ENCODE measurements at regions not wholly inside any gene's neighbourhood (a gene's known extent, or its start where the extent isn't known, plus 50 kb on each side); places are given as distances from the start of the nearest gene placed in this dataset.
"Not testable (repeated sequence)": the region's sequence is repeated elsewhere in the genome, so short reads cannot be mapped to it uniquely, and the experiment has no call there.

- DNase-seq (ENCODE audit: low read depth) = no peak
These were observed 342.9 kb downstream of the IL20RB start for GRCh38 chr3:137300703-137301102.

DNA sequence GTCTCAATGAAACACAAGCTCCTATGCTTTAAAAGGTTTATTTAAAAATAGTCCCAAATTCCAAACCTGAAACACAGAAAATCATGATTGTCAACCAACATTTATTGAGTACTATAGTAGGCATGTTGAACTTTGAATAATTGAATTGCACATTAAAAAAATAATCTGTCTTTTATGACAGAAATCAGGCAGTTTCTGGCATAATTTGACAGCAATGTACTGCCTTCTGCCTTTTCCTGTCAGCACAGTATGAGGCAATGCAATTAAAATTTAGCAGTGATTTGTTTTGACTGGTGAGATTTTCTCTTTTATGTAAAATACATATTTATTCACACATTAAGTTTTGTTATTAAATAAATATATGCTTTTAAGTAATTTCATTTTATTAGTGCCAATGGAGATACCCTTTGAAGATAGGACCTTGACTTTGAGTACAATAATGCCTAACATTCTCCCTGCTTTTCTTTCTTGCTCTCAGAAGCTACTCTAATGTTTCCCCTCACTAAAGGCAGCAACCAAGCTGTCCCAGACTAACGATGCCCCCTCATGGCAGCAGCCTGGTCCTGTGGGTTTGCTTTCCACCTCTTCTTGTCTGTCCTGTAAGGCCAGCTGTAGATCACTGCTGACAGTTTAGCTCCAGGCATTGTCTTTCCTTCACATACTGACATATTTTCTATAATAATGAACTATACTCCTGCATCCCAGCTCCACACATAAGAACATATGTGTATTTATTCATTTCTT, 346.7 kb downstream of the IL20RB start:
- no peak for DNase-seq (ENCODE audit: low read depth)

- DNase-seq (ENCODE audit: low read depth) = no peak
These were observed 366.3 kb downstream of the IL20RB start for GRCh38 chr3:137324114-137324513.

DNA sequence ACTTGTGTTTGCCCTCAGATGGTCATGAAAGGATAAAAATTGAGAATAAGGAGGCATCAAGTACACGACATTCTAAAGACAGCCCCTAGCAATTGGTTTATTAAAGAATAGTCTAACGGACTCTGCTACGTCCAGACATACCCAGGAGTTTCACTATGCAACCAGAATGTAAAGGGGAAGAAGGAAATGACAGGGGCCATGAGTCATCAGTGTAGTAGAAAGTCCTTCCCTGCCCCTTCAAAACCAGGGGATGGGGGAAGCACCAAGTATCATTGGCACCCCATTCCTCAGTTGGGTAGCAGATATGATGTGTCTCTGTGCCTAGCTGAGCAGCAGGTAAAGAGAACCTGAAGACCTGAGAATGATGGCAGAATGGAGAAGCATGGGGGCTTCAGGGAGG, 367.4 kb downstream of the IL20RB start:
- DNase-seq (ENCODE audit: low read depth) = no peak

- no peak for DNase-seq (ENCODE audit: low read depth)
These were observed 368.2 kb downstream of the IL20RB start for GRCh38 chr3:137325934-137326333.

DNA sequence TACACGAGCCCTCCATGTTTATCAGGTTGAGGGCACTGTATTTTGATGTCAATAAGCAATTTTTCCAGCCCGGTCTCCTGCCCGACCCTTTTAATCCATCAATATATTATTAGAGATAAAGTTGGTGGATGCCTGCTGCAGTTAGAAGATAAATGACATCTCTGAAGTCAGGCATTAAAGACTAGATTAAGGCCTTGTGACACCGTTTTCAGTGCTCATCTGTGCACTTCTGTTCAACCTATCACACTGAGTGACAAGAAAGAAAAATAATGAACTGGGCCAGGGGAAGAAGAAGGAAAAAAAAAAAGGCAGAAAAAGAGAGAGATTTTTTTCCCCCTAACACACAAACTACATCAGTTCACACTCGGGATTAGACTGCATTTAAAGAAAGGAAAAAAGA, 371.8 kb downstream of the IL20RB start:
- no peak for DNase-seq (ENCODE audit: low read depth)

DNA sequence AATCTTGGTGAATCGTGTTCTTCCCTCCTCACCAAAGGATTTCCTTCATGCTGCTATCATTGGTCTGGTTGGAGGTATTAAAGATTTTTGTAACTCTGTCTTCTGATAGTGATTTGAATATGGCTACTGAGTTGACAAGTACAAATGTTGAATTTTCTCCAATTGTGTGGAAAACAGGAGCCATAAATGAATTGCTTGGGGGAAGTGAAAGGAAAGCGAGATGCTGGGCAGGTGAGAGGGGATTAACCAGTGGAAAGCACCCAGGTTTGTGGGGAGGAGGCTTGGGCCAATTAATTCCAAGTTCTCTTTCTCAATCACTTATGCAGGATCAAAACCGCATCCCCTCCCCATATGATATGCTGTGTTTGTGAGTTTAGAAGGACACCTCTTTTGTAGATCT, 372.5 kb downstream of the IL20RB start:
- DNase-seq (ENCODE audit: low read depth) = no peak

- no peak for DNase-seq (ENCODE audit: low read depth)
These were observed 374.5 kb downstream of the IL20RB start for GRCh38 chr3:137332297-137332696.

GRCh38 chr3:137335478-137335877, 377.7 kb downstream of the IL20RB start:
- DNase-seq (ENCODE audit: low read depth) = no peak

DNA sequence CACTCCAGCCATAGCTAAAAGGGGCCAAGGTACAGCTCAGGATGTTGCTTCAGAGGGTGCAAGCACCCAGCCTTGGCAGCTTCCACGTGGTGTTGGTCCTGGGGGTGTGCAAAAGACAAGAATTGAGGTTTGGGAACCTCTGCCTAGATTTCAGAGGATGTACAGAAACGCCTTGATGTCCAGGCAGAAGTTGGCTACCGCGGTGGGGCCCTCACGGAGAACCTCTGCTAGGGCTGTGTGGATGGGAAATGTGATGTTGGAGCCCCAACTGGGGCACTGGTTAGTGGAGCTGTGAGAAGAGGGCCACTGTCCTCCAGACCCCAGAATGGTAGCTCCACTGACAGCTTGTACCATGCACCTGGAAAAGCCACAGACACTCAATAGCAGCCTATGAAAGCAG, 380.6 kb downstream of the IL20RB start:
- not testable (repeated sequence) for DNase-seq (ENCODE audit: low read depth)

DNA sequence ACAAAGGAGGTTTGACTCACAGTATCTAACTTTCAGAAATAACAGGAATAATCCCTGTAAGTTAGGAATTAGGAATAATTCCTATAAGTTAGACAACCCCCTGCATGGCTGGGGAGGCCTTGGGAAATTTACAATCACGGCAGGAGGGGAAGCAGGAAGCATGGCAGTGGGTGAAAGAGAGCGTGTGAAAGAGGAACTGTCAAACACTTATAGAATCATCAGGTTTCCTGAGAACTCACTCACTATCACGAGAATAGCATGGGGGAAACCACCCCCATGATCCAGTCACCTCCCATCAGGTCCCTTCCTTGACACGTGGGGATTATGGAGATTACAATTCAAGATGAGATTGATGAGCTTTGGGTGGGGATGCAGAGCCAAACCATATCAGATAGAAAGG, 385.5 kb downstream of the IL20RB start:
- DNase-seq (ENCODE audit: low read depth) = no peak

DNA sequence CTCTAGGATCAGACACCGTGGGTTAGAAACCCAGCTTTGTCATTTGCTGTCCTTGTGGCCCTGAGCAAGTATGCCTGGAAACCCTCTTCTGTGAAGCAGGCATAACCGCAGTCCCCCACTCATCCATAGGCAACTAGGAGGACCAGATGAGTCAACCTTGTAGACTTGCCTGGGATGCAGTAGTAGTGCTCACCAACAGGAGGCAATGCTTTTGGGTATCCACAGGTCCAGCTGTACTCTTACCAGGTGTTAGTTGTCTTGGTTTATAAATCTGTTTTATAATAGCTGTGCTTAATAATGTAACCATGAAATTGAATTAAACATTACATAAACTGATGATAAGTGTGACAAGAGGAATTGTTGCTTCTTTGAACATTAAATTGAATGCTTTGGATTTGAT, 389.3 kb downstream of the IL20RB start:
- no peak for DNase-seq (ENCODE audit: low read depth)

DNA sequence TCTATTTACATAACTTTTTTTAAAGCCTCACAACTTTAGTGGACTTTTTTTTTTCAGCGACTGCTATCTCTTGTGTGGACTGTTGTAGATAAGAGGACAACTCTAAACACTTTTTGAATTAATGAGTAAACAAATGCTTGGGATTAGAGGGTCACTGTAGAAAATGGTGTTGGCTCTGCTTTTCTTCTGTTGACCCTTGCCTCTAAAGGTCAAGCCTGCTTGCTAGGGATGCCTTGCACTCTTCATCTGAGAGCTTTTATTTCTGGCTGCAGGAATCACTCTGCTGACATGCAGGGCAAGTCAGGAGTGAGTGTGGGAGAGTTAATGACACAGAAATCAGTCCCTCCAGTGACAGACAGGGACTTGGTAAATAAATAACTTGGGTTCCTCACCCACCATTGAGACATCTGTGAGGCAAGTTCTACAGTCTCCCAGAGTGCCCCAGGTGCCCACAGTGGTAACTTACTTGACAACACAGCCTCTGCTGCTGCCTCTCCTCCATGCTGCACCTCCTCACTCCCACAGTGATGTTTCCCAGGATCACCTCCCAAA, 390.1 kb downstream of the IL20RB start:
- no peak for DNase-seq (ENCODE audit: low read depth)

GRCh38 chr3:137348936-137349335, 391.2 kb downstream of the IL20RB start:
- DNase-seq (ENCODE audit: low read depth) = no peak

GRCh38 chr3:137349557-137350348, 392.0 kb downstream of the IL20RB start:
- no peak for DNase-seq (ENCODE audit: low read depth)

GRCh38 chr3:137360531-137361201, 402.9 kb downstream of the IL20RB start:
- no peak for DNase-seq (ENCODE audit: low read depth)

DNA sequence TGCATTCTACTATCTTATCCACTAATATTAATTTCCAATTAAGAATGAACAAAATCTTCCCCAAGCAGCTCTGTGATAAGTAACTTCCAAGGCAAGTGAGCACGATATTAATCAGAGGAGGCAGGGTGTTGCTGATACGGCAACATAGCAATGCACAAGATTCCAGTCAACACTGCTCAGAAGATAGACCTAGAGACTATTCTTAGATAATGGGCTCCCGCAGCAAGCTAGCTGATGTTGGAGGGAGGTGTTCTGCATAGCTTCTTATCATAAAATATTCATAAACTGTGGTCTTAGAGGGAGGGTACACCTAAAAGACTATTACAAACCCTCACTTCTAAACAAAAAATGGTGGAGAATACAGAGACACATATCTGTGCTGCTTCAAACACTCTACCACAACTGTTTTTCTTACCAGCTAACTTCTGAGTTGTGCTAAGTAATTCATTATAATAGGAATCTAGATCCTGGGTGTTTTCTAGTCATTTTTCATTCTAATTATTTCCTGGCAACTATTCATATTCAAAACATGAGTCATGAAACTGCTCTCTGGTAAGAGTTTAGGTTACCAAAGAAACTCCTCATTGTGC, 382.0 kb upstream of the SOX14 start:
- no peak for DNase-seq (ENCODE audit: low read depth)

DNA sequence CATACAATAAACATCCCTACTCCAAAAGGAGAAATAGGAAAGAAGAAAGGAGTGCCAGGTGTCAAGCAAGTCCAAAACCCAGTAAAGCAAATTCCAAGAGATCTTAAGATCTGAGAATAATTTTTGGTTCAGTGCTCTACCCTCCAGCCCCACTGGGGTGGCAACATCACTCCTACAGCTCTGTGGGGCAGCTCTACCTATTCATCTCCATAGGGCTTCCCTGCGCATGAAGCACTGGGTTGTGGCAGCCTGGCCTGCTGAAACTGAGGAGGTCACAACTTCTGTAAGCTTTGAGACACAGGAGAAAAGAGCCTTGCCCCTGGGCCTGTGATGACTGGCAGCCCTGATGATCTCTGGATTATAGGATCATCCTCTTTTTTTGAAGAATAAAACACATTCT, 378.2 kb upstream of the SOX14 start:
- DNase-seq (ENCODE audit: low read depth) = no peak

GRCh38 chr3:137409584-137409983, 354.5 kb upstream of the SOX14 start:
- no peak for DNase-seq (ENCODE audit: low read depth)

- DNase-seq (ENCODE audit: low read depth) = no peak
These were observed 354.1 kb upstream of the SOX14 start for GRCh38 chr3:137410028-137410427.

- no peak for DNase-seq (ENCODE audit: low read depth)
These were observed 343.7 kb upstream of the SOX14 start for GRCh38 chr3:137420198-137420995.

All from renal cortical epithelial cell (primary cell).